Central memory CD4-positive, alpha-beta T cell (primary cell): ENCODE measurements at regions not wholly inside any gene's neighbourhood (a gene's known extent, or its start where the extent isn't known, plus 50 kb on each side); places are given as distances from the start of the nearest gene placed in this dataset.
"Not testable (repeated sequence)": the region's sequence is repeated elsewhere in the genome, so short reads cannot be mapped to it uniquely, and the experiment has no call there.

Source experiments
- DNase-seq: peaks from one replicate; pipeline ENCODE4 v3.0.0; 2022

DNA sequence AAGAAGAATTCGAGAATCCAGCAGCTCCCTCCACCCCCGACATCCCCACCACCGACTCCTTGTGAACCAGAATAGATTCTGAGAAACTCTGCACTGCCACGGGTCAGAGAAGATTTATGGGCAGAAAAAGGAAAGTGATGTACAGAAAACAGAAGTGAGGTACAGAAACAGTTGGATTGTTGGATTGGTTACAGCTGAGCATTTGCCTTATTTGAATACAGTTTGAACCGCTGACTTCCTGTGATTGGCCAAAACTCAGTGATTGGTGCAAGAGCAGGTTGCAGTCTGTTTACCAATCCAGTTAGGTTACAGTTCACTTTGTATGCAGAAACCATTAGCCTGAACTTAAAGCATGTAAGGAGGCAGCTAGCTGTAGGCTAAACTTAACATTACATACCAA is 131.2 kb upstream of the HDDC2 start:
- no peak for DNase-seq

DNA sequence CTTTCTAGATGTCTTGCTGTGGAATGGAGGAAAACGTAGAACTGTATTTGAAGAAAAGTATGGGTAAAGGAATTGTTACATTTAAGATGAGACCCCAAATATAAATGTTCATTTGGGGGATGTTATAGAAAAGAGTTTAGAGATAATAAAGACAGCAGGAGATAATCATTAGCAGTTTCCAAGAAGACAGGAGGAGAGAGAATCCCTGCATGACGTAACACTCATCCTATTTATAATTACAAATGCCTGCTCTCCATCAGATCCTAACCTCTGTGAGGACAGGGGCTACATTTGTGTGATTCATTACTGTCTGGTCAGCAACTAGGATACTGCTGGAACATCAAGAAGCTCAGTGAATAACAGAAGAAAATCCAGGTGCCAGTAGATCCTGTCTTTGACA is 133.0 kb upstream of the HDDC2 start:
- no peak for DNase-seq

DNA sequence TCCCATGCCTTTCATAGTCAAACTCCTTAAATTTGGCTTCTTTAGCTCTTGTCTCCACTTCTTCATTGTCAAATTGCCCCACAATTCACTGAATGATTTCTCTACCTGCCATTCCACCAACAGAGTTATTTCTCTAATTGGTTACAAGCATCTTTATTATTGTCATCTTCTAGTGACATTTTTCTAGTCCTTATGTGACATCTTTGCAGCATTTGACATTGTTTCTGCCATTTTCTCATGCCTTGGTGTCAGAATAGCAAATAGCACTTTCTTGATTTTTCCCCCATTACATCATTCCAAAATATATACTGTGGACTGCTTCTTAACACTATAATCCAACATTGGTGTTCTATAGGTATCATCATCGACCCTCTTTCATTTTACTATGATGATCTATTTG is 137.7 kb upstream of the HDDC2 start:
- DNase-seq, result no peak

DNA sequence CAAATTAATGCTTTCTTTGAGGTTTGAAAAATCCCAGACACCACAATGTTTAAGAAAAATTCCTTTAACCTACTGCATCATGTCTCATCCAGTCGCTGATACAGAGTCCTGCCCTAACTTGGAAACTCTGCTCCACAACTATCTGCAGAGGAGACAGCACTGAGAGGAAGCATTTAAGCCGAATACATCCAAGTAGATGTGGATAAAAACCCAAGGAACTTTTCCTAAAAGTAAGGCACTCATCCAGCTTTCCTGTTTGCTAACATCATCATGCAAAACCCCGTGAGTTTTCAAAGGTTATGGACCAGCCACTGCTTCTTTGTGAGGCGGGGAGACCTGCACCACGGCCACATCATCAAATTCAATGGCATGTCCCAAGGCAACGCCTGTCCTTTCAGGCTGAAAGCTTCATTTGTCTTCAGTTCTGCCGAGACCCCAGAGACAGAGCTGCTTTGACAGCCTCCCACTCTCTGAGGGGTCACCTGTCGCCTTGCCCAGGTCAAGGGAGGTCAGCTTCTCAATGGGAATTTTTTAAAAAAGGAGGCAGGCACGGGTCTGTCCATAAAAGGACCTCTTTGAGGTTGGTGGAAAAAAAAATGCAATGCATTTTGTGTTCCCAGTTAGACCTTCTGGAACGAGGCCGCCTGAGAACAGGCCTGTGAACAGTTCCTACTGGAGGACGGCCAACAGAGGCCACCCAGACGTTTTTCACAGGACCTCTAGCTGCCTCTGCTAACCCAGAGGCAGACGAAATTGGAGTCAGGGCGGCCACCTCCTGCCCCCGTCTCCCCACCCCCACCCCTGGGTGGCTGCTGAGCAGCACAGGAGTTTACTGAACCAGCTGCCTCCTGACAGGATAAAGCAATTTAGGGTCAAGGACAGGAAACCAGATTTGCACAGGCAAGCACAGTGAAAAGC is 142.5 kb upstream of the HDDC2 start:
- DNase-seq, result no peak

DNA sequence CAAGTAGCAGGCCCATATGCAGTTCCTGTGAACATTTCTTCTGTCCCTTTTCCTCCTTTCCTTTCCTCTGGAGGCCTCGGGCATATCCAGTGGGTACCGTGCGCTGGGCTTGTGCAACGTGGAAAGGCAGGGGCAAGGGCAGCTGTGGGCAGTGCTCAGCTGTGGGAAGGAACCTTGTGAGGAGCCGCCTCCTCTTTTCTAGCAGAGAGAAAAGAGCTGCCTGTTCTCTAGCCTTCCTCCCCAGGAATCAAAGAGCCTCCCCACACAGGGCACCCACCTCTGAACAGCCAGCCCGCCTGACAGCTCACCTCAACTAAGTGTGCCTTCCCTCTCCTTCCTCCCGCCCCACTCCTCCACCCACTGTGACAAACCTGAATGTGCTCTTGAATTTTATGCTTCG is 143.3 kb upstream of the HDDC2 start:
- no peak for DNase-seq

DNA sequence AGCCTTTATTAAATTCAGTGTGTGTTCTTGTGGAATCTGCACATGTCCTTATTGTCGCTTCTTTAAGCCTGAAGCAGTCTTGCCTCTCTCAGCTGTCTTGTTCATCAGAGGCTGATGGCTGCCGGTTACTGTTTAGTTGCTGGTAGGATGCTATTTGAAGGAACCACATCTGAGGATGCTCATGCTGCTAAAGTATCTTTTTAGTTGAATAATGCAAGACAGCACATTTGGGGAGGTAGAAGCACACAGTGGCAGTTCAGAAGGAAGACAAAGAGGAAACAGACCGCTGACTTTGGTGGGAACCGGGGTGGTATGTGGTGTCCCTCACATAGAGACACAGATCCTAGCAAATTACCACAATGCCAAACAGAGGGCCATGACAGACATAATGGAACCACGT is 144.2 kb upstream of the HDDC2 start:
- no peak for DNase-seq

DNA sequence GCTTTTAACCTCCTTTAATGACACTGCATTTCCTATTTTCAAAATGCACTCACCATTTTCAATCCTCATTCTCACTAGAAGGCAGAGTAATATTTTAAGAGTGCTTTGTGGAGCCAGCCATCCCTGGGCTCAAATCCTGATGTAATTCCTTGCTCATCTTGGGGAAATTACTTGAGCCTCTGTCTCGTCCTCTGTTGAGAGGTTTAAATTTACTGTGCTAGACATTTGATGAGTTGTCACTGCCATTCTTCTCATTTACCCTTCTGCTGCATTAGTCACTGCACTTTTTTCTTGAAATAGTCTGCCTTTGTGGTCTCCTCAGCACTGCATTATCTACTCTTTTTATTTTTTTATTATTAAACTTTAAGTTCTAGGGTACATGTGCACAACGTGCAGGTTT is 150.0 kb upstream of the HDDC2 start:
- DNase-seq, result no peak

DNA sequence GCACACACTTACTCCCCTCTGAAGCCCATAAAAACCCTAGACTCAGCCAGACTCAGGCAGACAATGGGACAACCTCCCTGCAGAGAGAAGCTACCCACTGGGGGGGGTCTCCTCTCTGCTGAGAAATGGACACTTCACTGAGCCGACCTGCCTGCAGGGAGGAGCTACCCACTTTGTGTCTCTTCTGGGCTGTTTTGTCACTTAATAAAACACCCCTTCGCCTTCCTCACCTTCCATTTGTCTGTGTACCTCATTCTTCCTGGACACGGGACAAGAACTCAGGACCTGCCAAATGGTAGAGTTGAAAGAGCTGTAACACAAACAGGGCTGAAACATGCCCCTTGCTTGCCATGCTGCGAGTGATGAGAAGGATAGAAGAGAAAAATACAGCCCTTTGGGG is 151.7 kb upstream of the HDDC2 start:
- DNase-seq, result no peak

DNA sequence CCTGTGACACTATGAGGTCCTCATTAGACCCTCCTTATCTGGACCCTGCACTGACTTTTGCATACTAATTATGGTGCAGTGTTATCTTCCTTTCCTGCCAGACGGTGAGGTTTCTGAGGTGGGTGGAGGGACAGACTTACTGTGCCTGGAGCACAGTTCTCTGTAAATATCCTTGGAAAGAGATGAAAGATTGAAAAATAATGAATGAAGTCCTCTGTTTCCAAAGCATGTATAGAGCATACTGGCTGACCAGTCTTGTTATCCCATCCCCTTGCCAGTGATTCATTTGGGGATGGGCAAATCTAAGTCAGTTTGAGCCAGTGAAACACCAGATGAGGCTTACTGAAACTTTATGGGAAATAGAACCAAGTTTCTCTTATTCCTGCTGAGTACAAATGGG is 152.6 kb upstream of the HDDC2 start:
- no peak for DNase-seq

DNA sequence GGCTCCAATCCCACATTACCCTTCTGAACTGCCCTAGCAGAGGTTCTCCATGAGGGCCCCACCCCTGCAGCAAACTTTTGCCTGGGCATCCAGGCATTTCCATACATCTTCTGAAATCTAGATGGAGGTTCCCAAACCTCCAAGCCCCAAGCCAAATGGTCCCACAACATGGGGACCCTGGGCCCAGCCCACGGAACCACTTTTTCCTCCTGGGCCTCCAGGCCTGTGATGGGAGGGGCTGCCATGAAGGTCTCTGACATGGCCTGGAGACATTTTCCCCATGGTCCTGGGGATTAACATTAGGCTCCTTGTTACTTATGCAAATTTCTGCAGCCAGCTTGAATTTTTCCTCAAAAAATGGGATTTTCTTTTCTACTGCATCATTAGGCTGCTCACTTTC is 156.7 kb upstream of the HDDC2 start:
- not testable (repeated sequence) for DNase-seq

DNA sequence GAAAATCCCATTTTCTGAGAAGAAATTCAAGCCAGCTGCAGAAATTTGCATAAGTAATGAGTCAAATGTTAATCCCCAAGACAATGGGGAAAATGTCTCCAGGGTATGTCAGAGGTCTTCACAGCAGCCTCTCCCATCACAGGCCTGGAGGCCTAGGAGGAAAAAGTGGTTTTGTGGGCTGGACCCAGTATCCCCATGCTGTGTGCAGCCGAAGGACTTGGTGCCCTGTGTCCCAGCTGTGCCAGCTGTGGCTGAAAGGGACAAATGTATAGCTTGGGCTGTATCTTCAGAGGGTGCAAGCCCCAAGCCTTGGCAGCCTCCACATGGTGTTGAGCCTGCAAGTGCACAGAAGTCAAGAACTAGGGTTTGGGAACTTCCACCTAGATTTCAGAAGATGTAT is 163.6 kb upstream of the HDDC2 start:
- not testable (repeated sequence) for DNase-seq

DNA sequence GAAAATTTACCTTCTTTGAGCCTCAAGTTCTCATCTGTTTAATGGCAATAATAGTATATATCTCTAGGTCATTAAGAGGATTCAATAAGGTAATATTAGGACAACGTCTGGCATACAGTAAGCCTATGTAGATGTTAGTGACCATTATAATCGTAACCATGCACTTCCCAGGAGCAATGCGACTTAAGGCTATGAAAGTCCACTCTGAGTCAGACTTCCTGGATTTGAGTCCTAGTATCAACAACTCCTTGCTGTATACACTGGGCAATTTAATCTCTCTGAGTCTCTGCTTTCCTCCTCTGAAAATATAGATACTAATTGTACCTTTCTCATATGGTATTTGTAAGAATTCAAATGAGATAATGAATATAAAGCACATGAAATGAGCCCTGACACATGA is 168.1 kb upstream of the HDDC2 start:
- no peak for DNase-seq

DNA sequence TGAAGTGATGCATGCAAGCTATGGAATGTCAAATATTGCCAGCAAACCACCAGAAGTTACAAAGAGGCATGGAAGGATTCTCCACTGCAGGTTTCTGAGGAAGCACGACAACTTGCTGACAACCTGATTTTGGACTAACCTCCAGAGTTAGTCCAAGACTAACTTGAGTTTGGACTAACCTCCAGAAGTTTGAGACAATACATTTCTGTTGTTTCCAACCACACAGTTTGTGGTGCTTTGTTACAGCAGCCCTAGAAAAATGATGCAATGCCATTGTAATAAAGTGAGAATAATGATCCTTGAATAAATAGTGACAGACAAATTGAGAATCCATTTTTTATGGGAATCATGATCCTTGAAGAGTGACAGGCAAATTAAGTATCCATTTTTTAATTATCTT is 169.9 kb upstream of the HDDC2 start:
- DNase-seq, result no peak

DNA sequence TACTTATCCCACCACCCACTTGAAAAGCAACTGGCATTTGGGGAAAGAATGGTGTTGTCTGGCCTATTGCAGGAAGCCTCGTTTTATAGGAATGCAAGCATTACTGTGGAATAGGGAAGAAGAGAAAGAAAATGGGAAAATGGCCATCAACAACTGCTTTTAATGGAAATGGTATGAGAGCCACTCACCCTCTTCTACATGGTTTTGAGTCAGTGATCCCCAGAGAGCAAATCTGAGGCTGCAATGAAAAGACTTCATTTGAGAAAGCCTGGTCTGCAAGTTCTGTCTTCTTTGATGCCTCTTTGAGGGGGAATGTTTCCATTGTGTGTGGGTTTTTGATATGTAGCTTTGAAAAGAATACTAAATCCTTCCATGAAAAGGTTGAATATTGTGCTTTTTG is 172.3 kb upstream of the HDDC2 start:
- DNase-seq, result no peak

DNA sequence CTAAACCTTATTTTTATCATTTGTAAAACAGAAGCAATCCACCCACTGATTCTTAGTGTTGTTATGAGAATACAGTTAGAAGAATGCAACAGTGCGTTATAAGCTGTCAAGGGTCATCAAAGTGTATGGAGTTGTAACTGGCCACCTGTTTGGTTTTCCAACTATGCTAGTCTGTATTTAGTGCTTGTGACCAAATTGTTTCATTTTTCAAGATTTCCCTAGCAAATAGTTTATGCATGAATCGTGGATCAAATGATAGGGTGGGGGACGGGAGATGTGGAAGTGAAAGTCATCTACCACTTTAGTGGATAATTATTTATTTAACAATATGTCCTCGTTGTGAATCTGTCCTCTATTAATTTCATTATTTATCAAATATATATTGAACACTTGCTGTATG is 175.4 kb upstream of the HDDC2 start:
- no peak for DNase-seq

DNA sequence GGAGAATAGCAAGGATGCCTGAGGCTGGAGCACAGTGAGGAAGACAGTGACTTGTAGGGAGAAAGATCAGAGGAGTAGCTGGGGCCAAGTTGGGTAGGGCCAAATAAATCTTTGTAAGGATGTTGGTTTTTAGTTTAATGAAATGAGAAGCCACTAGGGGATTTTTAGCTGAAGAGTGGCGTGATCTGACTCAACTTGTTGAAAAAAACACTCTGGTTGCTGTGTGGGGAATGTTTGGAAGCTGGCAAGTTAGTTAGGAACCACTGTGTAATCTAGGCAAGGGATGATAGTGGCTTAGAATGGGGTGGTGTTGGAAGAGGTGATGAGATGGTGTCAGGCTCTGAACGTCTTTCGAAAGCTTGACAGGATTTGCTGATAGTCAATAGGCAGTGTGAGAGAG is 176.1 kb upstream of the HDDC2 start:
- DNase-seq, result no peak

DNA sequence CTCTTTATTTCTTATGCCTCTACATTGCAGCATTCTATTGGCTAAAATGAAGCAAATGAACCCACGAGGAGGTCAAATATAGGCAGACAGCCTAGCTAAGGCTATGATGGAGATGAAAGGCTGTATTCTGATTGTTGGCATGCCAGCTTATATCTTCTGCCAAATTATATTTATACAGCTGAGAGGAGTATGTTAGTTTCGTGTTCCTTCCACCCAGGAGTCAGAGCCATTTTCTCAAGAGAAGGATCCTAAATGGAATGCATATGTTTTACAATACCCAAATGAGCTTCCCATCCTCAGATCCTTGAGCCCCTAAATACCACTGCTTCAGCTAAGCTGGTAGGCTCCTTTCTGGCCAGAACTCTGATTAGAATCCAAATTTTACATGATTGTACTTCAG is 178.4 kb upstream of the HDDC2 start:
- DNase-seq, result no peak

DNA sequence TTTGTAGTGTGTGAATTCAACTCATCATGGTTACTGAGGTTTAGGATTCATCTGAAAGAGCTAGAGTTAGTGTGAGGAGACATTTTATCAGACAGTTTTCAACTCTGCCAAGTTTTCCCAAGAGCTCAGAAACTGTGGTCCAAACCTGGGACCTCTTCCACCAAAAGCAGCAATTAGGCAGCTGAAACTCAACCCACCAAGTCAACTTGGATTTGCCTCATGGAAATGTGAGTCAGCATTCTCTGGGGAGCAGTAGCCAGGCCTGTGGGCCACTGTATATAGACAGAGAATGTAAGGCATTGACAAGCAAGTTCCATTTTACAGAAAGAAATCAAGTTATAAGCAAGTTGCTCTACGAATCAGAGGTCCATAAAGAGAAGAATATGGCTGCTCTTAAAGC is 178.8 kb upstream of the HDDC2 start:
- no peak for DNase-seq

DNA sequence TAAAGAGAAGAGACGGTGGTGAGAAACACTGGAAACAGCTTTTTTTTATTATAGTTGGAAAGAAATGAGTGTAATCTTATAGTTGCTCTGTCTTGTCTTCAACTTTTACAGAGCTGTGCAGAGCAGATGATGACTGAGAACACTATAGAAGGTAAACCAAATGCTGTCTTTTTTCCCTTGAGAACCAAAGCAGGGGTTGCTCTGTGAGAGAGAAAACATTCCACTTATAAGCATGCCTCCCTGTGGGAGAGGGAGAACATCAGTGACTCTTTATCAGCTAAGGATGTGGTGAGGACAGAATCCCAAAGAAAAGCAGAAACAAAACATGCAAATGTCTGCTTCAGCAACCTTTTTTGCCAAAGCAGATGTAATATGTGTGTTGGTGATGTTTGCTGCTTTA is 179.3 kb upstream of the HDDC2 start:
- no peak for DNase-seq

DNA sequence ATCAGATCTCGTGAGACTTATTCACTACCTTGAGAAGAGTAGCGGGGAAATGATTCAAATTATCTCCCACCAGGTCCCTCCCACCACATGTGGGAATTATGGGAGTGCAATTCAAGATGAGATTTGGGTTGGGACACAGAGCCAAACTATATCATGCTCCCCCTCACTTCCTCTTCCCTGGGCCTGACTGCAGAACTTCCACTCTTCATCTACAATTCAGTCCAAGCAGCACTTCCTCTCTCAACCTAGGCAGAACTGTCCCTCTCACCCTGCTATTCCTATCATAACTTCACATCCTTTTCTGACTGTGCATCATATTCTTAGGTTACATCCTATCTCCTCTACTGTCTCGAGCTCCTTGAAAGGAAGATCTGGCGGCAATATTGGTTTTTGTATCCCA is 184.0 kb upstream of the HDDC2 start:
- no peak for DNase-seq

DNA sequence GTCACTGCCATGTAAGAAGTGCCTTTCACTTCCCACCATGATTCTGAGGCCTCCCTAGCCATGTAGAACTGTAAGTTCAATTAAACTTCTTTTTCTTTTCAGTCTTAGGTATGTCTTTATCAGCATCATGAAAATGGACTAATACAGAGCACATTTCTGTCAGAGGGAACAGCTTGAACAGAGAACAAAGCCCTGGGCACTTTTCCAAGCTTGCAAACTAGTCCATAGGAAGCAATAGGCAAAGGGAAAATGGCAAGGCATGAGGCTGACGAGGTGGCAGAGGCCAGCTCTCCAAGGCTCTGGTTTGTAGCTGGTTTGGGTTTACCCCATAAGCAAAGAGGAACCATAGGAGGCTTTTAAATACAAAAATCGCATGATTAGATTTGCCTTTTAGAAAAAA is 185.1 kb upstream of the HDDC2 start:
- no peak for DNase-seq

DNA sequence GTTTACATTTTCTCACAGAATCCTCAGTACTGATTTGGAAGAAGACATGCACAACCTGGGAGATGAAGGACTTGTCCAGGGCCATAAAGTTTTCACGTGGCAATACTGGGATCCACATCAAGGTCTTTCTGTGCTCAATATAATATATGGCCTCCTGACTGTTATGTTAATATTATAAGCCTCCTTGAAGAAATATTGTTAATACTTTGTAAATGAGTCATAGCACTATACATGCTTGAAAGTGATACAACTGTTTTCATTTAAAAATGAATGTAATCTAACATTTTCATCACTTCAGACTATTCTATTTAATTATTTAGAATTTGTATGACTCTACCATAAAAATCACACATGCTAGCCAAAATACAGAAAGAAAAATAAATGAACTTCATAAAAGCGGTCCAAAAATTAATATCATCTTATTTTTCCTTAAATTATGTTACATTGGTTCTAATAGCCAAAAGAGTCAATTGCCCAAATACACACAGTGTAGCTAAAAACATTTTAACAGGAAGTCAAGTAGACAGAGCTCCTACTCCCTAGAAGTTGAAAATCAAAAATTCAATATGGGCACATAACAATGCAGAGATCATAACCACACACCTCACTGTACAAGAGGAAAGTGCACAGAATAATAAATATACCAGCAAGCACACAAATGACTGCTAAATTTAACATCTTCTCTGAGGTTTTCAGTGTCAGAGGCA is 188.0 kb upstream of the HDDC2 start:
- no peak for DNase-seq

DNA sequence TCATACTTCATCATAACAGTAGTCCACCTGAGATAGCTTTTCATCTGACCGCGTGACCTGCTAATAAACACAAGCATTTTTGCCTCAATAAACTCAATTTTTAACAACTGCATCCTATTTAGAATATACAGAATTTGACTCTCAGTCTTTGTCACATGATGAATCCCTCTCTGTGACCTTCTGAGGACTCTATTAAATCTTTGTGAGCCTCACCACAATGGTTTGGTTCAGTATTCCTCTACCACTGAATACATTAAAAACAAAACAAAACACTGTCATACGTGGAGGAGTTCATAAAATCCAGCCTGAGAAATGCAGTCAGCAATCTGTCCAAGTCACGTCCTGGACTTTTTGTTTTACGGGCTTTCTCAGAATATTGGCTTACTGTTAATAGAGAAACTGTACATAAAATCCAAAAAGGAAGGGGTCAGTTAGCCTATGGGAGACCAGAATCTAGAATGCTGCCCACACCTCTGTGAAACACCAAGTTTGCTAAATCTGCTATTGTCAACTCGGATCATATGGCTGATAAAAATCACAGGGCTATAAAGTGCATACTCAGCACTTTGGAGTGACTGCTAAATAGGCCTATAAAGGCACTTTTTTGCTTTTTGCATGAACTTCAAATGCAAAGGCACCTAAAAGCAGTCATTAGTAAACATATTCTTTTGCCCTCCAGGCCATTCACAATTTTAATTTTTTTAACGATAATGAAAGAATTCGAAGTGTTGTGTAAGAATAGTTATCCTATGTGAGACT is 190.3 kb upstream of the HDDC2 start:
- DNase-seq, result no peak

DNA sequence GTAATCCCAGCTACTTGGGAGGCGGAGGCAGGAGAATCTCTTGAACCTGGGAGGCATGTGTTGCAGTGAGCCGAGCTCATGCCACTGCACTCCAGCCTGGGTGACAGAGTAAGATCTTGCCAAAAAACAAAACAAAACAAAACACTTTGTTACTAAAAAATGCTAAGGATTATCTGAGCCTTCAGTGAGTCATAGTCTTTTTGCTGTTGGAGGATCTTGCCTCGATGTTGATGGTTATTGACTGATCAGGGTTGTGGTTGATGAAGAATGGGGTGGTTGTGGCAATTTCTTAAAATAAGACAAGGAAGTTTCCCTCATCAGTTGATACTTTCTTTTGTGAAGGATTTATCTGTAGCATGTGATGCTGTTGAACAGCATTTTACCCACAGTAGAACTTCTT is 196.8 kb upstream of the HDDC2 start:
- no peak for DNase-seq
